NCI-H1105 (cell line): ENCODE measurements at regions not wholly inside any gene's neighbourhood (a gene's known extent, or its start where the extent isn't known, plus 50 kb on each side); places are given as distances from the start of the nearest gene placed in this dataset.
A peak's percentile ranks its signal among the peaks of the same experiment; 100 is the strongest.

Source experiments
- DNase-seq: peaks from one replicate; lab custom pipeline; 2025; lab: John Stamatoyannopoulos, UW

DNA sequence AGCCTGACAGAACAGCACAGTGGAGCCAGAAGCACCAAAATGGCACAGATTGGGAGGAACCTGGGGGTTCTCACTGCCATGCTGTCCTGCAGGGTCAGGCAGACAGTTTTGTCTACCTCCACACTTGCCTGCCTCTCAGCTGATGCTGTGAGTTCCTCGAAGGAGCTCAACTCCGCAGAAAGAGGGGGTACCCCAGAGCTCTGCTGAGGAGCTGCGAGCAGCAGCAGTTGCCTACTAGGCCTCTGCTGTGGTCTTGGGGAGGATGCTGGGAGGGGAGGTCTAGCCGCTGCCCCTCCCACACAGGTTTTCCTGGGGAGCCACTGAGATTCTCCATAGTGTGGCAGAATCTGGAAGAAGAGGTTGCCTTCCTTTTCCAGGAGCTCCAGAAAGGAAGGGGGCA, 192.5 kb downstream of the FOXD2 start:
- DNase-seq = no peak

GRCh38 chr1:47631411-47631995, 193.7 kb downstream of the FOXD2 start:
- DNase-seq = no peak

DNA sequence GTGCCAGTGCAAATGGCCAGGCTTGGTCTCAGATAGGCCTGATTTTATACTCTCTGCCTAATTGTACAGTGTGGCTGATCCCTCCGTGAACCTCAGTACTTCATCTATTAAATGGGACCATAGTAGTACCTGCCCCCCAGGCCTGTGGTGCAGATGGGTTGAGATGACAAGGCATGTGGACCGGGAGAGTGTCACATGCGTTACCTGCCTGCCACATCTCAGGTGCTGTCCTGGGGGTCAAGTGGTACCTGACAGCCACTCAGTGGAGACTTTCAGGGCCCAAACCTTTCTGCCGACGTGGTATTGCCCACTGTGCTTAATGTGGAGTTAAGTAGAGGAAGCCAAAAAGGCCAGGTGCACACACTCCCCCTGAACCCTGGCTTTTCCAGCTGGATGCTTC, 197.3 kb downstream of the FOXD2 start:
- DNase-seq = no peak

- no peak for DNase-seq
Measured at GRCh38 chr1:47635597-47635996, 197.8 kb downstream of the FOXD2 start.

DNA sequence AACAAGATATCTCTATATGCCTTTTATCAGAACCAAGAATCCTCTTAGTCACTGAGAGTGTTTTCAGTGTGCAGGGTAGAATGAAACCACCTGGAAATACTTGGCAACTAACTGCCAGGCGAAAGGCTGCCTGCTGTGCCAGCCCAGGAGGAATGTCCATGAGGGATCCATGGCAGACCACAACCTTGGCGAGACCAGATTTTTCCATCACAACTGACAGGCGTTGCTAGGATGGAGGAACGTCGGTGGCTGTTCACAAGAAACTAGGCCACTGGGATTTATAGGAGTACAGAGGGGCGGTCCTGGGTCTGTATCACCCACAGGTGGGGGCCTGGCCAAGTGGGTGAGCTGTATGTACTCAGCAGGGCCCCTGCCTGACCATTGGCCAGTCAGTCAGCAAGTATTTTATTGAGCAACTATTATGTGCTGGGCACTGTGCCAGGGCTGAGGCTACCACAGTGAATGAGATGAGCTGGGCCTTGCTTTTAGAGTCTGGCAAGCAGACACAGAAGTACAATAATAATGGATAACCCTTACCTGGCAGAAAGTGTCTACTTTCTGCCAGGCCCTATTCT, 199.4 kb downstream of the FOXD2 start:
- DNase-seq = no peak

DNA sequence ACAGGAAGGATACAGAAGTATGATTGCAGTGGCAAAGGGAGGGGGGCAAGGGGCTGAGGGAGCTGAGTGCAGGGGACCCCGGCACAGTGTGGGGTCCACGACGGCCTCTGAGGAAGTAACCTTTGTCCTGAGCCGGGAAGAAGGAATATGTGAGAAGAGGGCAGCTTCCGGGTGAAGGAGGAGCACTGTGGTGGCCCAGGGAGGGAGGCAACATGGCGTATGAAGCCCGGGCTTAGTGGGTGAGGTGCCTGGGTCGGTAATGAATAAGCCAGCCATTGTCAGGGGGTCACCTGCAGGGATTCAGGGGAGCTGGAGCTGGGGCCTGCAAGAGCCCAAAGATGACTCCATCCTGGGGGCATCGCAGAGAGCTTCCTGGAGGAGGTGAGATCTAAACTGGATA, 200.4 kb downstream of the FOXD2 start:
- DNase-seq = no peak

GRCh38 chr1:47638713-47639112, 200.9 kb downstream of the FOXD2 start:
- no peak for DNase-seq

- no peak for DNase-seq
Measured at GRCh38 chr1:47643306-47644211, 205.7 kb downstream of the FOXD2 start.

- DNase-seq = no peak
Measured at GRCh38 chr1:47644212-47644573, 206.3 kb downstream of the FOXD2 start.

- no peak for DNase-seq
Measured at GRCh38 chr1:47645151-47645550, 207.3 kb downstream of the FOXD2 start.

DNA sequence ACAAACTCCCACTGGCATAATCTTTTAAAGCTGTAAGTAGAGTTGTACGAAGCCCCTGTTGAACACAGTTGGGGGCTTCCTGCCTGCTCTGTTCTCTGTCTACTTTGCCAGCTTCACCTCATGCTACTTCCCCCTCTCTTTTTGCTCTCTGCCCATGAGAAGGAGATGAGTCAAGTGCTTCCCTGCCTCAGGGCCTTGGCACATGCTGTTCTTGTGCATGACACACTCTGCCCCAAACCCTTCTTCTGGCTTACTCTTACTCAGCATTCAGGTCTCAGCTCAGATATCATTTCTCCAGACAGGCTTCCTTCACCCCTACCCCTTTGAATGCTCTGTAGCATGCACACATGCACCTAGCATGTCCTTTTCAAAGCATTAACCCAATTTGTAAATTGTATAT, 208.8 kb downstream of the FOXD2 start:
- DNase-seq = no peak

DNA sequence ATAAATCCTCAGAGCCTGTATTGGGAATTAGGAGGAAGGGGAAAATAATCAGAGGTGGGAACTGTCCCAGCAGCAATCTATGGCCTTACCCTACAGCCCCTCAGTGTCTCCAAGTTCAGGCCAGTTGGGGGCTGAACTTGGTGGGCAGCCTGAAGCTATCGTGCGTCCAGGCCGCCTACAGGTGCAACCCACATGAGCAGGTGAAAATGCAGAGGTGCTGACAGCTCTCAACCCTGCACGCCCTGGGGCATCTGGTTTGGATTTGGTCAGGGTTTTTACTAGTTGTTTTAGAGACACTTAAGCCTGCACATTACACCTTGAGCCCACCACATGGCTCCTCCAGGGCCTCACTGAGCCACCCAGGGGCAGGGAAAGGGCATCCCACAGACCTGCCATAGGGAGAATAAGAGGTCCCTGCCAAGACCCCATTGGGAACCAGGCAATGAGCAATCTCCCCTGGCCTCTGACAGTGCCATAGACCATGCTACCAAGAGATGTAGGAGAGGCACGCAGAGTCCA, 209.5 kb downstream of the FOXD2 start:
- no peak for DNase-seq

GRCh38 chr1:47650205-47650604, 212.4 kb downstream of the FOXD2 start:
- DNase-seq = peak; percentile 93

DNA sequence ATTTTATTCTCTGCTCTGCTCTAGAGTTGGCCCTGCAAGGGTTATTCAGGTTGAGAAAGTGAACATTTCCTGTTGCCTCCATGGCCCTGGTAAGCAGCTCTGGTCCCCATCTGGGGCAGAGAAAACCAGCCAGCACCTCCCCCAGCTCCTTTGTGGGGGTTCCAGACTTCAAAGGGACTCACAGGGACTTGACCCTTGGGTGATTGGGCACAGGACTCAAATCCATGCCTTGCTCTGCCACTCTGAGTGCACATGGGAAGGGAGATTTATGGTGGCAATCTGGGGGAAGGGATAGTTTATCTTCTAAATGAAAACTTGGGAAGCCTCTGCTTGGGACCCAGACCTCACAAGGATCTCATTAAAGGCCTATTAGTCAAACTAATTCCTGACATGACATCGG, 212.8 kb downstream of the FOXD2 start:
- no peak for DNase-seq

DNA sequence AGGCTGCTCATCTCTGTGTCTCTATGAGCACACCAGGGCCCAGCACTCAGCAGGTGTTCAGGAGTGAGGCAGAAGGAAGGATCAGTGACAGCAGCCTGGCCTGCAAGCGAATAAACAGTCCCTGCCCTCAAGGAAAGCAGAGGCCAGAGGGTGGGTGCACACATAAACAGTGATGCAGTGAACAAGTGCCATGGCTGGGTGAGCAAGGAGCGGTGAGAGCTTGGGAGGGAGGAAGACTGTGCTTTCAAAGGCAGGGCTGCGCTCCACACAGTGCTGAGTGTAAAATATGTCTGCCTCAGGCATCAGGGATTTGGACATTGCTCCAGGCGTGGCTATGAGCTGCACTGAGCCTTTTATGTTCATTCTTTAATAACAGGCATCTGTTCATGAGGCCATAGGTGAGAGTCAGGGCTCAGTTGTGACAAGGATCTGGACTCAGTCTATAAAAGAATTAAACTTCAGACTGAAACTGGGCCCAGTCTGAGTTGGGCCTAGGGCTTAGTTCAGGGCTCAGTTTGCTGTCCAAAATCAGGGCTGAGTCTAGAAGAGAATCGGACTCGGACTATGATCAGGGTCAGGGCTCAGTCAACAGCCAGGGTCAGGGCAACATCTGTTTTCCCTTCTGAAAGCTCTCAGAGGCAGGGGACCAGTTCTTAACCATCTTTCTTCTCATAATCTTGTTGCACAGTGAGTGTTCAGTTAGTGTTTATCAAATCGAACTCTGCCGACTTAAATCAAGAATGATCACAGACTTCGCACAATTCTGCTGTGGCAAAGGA, 213.7 kb downstream of the FOXD2 start:
- no peak for DNase-seq

GRCh38 chr1:47655521-47656300, 217.9 kb downstream of the FOXD2 start:
- DNase-seq = no peak

DNA sequence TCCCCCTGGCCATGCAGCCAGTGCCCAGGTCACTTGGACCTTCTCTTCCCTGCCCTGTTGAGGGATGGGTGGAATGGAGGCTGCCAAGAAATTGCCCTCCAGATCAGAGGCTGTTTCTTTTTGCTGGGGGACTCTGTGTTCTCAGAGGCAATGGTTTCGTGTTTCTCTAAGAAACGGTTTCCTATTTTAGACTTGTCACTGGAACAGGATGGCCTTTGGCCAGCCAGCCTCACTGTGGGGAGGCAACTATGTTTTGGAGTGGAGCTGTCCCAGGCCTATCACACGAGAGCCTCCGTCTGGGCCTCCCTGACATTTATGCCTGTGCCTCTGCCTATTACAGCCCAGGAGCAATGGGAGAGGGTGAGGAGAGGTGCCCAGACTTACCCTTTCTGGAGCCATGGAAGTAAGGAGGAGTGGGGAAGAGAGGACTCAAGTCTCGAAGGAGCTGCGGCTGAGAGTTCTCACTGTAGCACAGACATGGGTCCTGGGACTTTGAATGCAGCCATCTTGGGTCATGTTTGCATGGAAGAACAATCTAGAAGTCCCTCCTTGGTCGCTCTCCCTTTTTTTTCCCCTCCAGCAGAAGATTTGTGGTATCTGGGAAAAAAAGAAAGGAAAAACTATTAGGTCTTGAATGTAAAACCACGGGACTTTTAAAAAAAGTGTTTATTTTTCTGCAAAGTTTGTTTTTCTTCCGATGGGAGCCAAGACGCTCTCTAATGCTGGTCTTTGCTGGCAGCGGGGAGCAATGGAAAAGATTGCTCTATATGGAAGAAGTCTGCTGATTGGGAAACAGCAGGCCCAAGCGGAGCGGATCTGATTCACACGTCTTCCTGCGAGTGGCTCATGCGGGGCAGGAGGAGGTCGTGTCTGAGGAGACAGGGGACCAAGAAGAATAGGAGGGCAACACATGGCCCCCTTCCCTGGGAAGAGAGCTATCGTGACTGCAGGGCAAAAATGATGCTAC, 219.2 kb downstream of the FOXD2 start:
- no peak for DNase-seq

GRCh38 chr1:47658161-47658920, 220.5 kb downstream of the FOXD2 start:
- DNase-seq = no peak

GRCh38 chr1:47659146-47659545, 221.3 kb downstream of the FOXD2 start:
- DNase-seq = peak; percentile 78

GRCh38 chr1:47660622-47661021, 222.8 kb downstream of the FOXD2 start:
- peak; percentile 78 for DNase-seq
